ENCODE measurements at regions not wholly inside any gene's neighbourhood (a gene's known extent, or its start where the extent isn't known, plus 50 kb on each side); places are given as distances from the start of the nearest gene placed in this dataset.

GRCh38 chr4:35229021-35229420, 1015.3 kb downstream of the ARAP2 start:
- TF ChIP-seq POLR2A (IDR thresholded peaks at IDR 0.05) (no peak), CTCF (IDR thresholded peaks at IDR 0.05) (no peak)

Measured in right lobe of liver (tissue), 4 donors.